AG09309 (cell line): ENCODE measurements at regions not wholly inside any gene's neighbourhood (a gene's known extent, or its start where the extent isn't known, plus 50 kb on each side); places are given as distances from the start of the nearest gene placed in this dataset.

Source experiments
- DNase-seq: peaks from one replicate; pipeline ENCODE4 v3.0.0-alpha.2; 2010; ENCODE audit warnings: low read depth
- H3K4me3 ChIP-seq: 2 replicates; pipeline ENCODE4 v1.5.1; 2011; ENCODE audit warnings: mild to moderate bottlenecking, low read depth, low read length, moderate library complexity; ENCODE audit not compliant: control insufficient read depth
- TF ChIP-seq, protein P1 (sequence below): IDR thresholded peaks from 2 replicates; pipeline ENCODE4 v1.5.1; 2011; ENCODE audit warnings: mild to moderate bottlenecking, low read depth, low read length, inconsistent platforms; ENCODE audit not compliant: insufficient read depth, control insufficient read depth; ENCODE audit errors: missing control alignments

DNA sequence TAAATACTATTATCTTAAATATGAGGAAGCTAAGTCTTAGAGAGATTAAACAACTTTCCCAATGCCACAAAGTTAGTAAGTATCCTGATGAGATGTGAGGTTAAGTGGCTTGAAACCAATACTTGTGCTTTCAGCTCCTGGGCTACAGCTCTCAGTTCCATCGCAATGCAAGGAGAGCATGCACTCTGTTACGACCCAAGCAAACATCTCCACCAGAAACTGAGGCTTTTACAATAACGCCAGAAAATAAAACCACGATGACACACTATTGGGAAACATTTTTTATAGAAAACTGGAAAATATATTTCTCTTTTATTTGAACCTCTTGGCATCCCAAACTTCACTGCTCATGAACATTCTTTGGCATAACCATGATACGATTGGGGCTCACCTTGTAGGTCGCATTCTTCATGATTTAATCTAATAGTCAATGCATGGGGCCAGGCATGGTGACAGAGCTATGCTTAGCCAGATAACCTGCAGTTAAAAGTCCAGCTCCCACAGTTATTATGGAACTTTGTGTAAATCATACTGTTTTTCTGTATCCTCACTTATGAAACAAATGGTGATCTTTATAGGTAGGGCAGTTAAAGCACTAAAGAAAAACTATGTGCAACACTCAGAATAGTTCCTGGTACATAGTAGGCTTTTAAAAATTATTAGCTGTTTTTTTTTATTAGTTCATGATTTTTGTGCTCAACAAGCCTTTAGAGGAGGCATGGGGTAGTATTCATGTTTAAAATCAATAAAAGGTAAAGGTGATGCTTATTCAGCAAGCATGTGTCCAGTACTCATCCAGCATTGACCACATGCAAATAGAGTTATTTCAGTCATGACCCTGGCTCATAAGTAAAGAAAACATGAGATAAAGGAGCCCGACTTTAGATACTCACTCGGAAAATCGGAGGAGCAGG, 238.3 kb upstream of the TRIB2 start:
- TF ChIP-seq, protein P1, sequence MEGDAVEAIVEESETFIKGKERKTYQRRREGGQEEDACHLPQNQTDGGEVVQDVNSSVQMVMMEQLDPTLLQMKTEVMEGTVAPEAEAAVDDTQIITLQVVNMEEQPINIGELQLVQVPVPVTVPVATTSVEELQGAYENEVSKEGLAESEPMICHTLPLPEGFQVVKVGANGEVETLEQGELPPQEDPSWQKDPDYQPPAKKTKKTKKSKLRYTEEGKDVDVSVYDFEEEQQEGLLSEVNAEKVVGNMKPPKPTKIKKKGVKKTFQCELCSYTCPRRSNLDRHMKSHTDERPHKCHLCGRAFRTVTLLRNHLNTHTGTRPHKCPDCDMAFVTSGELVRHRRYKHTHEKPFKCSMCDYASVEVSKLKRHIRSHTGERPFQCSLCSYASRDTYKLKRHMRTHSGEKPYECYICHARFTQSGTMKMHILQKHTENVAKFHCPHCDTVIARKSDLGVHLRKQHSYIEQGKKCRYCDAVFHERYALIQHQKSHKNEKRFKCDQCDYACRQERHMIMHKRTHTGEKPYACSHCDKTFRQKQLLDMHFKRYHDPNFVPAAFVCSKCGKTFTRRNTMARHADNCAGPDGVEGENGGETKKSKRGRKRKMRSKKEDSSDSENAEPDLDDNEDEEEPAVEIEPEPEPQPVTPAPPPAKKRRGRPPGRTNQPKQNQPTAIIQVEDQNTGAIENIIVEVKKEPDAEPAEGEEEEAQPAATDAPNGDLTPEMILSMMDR, result no peak
- H3K4me3 ChIP-seq, result no peak overlapping the region
- DNase-seq, result no peak

DNA sequence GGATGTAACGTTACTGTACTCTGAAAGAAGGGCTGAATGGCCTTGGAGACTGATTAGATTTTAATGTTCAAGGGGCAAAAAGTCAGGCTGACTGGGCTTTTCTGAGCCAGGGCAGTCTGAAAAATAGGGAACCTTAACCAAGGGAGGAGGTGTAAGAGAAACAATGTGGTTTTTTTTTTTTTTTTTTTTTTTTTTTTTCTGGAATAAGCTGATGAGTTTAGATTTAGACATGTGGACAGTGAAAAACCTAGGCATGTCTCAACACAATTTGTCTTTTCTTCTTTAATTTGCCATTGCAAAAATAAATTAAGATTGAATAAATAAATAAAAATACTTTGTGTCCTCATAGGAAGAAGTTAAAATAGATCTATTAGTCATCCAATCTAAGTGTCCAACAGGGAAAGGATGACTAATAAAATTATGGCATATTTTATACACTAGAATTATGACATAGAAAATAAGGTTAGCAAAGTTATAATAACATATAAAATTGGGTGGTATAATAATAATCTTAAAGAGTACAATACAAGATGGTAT, 237.6 kb upstream of the TRIB2 start:
- H3K4me3 ChIP-seq, result no peak overlapping the region
- TF ChIP-seq, protein P1, result no peak

DNA sequence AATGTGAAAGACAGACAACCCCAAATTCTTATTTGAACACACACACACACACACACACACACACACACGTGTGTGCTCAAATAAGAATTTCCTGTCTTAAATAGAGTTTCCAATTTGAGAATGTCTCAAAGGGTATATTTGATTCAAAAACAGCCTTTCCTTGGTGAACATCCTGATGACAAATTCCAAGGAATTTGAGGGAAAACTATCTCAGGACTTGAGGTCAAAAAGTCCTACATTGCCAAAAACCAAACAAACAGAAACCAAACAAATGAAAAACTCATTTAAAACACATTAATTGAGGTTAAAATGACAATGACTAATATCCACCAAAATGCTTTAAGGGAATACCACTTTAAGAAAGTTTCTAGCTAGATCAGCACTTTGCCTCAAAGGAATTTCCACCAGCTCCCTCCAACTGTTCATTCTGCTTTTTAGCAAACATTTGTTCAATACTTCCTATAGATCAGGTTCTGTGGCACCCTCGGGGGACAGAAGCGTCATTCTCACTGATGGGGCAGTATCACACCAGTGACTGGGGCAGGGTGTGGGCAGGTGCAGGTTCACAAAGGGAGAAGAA, 232.1 kb upstream of the TRIB2 start:
- H3K4me3 ChIP-seq, result no peak overlapping the region
- DNase-seq, result no peak
- TF ChIP-seq, protein P1, result no peak

More for the DNA sequence above, 237.6 kb upstream of the TRIB2 start:
- no peak for DNase-seq

DNA sequence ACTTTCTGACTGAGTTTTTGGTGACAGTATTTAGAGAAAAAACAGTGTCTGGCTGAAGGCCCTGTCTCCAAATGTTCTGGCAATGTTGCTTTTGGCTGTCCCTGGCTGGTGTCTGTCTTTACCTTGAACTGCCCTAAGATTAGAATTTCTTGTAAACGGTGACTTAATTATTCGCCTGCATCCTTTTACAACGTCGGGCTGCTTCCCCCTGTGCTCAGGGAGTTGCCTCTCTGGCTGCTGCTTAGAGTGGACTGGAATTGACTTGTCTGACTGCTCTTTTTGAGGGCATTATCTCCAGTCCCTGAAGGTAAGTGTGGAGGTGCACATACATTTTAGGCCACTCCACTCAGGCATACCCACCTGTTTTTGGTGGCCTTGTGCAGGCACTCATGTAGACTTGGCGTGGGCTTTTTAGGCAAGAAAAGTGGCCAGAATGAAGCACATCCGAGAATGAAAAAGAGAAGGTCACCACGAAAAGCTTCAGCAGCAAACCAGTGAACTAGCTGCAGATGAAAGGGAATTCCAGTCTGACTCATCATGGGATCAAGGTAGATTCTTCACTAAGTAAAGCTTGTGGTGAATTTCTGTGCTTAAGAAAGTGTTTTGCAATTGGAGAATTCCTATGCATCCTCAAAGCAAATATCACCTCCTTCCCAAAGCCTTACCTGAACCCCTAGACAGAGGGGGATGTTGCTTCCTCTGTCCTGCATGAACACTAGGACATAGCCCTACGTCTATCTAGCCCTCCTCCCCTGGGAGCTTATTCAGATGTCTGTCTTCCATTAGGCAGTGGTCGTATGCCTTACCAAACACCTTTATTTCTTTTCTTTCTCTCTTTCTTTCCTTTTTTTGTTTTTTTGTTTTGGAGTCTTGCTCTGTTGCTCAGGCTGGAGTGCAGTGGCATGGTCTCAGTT, 230.3 kb upstream of the TRIB2 start:
- TF ChIP-seq, protein P1, result no peak
- H3K4me3 ChIP-seq, result no peak overlapping the region
- no peak for DNase-seq

DNA sequence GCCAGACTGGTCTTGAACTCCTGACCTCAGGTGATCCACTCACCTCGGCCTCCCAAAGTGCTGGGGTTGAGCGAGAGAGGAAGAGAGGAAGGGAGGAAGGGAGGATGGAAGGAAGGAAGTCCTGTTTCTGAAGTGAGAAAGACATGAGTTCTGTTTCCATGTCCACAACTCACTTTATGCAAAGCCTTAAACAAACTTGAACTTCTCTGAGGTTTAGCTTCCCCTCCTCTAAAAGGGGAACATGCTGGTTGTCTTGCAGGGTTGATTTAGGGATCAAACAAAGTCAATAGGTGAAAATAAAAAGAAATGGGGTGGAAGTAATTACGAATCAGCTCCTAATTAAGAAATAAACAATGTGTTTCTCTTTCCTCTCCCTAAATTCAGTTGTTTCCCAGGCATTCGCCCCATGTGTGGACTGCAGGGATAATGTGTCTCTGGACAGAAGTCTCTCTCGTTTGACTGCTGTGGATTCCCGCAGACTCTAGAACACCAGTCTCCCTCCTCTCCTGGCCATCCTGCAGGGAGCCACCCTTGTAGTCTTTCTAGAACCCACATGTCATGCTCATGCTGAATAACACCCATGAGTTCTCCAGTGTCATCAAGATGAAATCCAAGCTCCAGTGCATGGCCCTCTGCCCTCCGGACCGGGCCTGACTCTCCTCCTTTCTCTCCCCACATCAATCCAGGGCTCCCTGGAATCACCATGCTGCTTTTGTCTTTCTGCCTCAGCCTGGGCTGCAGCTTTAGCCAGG, 229.3 kb upstream of the TRIB2 start:
- no peak for DNase-seq
- TF ChIP-seq, protein P1, result no peak
- no peak overlapping the region for H3K4me3 ChIP-seq
